NCI-H748 (cell line): ENCODE measurements at regions not wholly inside any gene's neighbourhood (a gene's known extent, or its start where the extent isn't known, plus 50 kb on each side); places are given as distances from the start of the nearest gene placed in this dataset.
"Not testable (repeated sequence)": the region's sequence is repeated elsewhere in the genome, so short reads cannot be mapped to it uniquely, and the experiment has no call there.

Experiments used
- DNase-seq: peaks from one replicate; lab custom pipeline; 2025; ENCODE audit not compliant: unreplicated experiment; lab: John Stamatoyannopoulos, UW

DNA sequence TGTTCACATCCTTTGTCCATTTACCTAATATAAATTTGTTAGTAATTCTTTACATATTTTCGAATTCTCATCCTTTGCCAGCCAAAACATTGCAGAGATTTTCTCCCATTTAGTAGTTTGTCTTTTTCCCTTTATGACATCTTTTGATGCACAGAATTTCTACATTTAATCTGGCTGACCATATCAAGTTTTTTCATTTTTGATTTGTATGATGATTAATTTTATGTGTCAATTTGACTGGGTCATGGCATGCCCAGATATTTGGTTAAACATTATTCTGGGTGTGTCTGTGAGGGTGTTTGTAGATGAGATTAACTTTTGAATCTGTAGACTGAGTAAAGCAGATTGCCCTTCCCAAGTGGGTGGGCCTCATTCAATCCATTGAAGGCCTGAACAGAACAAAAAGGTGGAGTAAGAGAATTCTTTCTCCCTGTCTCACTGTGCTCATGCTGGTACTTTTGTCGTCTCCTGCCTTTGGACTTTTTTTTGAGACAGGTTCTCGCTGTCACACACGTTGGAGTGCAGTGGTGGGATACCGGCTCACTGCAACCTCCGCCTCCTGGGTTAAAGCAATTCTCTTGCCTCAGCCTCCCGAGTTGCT, 72.1 kb upstream of the EPB41L1 start:
- no peak for DNase-seq

DNA sequence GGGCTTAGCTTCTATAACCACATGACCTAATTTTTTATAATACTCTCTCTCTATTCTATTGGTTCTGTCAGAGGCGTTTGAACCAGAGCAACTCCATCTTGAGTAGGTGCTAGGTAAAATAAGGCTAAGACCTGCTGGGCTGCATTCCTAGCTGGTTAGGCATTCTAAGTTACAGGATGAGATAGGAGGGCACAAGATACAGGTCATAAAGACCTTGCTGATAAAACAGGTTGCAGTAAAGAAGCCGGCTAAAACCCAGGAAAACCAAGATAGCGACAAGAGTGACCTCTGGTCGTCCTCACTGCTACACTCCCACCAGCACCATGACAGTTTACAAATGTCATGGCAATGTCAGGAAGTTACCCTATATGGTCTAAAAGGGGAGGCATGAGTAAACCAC, 71.3 kb upstream of the EPB41L1 start:
- not testable (repeated sequence) for DNase-seq

GRCh38 chr20:36084356-36084755, 70.2 kb upstream of the EPB41L1 start:
- no peak for DNase-seq

- no peak for DNase-seq
These were observed 69.5 kb upstream of the EPB41L1 start for GRCh38 chr20:36084897-36085613.

DNA sequence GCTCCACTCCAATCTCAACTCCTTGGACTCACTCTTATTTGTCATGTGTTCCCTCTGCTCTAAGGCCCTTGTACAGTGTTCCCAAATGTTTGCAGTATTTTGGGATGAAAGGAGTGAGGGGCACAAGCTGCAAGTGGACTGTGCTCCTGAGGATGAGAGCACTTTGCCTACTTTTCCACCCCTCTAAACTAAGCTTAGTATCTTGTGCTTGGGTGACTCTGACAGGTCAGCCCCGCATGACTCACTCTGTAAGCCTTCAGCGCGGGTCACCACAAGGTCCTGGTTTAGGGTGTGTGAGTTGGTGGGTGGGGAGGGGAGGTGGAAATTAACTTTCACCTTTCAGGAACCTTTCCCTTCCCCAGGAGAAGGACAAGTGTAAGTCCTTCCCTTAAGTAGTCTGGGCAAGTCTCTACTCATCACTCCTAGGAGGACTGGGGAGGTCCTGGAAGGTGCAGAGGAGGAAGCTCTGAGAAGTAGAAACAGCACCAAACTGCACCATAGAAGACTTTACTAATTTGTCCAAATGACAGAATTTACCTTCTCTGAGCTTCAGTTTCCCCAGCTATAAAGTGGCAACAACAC, 68.8 kb upstream of the EPB41L1 start:
- DNase-seq: no peak

DNA sequence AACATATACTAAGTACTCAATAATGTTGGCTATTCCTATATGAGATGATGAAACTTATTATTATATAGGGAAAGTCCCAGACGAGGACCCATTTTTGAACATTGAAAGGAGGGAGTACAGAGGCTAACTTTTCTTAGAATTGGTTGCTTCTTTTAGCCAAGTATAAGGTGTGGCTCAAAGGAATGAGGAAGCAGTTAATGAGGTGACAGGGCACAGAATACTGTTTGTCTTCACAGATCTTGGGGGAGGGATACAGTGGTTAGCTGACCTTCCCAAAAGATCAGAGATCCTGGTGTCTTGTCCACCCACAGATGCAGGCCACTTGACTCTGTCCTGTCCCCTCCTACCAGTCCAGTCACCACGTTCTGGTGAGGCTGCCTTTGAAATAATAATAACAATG, 67.8 kb upstream of the EPB41L1 start:
- DNase-seq: no peak

DNA sequence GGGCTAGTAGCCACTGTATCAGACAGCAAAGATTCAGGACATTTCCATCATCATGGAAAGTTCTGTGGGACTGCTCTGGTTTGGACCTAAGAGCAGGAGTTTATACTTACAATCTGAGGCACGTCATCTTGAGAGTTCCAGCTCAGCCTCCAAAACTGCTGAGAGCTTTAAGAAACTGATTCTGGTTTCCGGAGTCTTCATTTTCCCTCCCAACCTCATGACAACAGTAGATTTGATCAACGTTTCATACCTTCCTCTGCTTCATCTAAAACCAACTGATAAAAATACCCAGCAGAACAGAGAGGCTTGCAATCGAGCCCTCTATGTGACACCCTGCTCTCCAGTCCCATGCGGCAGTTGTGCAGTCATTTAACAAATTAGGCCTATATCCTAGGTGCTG, 64.3 kb upstream of the EPB41L1 start:
- no peak for DNase-seq

- peak; percentile 44 for DNase-seq
These were observed 62.8 kb upstream of the EPB41L1 start for GRCh38 chr20:36091561-36092397.

GRCh38 chr20:36092398-36093024, 62.0 kb upstream of the EPB41L1 start:
- DNase-seq: peak; percentile 58

- DNase-seq: peak; percentile 46
These were observed 61.3 kb upstream of the EPB41L1 start for GRCh38 chr20:36093025-36093803.

- peak; percentile 40 for DNase-seq
These were observed 60.8 kb upstream of the EPB41L1 start for GRCh38 chr20:36093804-36094145.

DNA sequence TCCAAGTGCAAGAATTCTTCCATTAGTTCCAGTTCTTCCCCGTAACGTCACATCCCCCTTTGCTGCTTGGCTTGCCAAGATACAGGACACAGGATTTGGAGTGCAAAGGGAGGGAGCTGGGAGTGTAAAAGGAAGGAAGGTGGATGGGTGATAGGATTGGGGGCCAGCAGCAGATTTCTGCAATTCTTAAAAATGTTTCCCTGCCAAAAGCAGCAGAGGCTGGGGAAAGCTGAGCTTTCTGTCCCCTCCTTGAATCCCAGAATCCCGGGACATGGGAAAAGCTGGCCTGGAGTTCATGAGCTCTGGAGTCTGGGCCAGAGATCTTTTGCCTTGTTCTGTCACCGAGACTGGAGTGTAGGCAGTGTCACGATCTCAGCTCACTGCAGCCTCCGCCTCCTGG, 60.0 kb upstream of the EPB41L1 start:
- DNase-seq: no peak

DNA sequence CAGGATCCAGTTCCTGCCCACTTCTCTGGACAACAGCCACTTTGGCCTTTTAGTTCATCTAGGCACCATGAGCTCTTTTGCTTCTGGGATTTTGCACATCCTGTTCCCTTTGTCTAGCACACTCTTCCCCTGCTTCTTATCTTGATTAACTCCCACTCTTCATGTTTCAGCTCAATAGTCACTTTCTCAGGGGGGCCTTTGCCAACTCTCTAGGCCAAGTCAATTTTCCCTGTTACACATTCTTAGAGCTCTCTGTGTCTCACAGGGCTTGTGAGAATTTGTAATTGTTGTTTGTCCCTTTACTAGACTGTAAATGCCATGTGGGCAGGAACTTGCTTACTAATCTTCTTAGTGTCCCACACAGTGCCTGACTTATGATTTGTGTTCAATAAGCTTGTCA, 58.1 kb upstream of the EPB41L1 start:
- no peak for DNase-seq

GRCh38 chr20:36097337-36098151, 57.0 kb upstream of the EPB41L1 start:
- no peak for DNase-seq

GRCh38 chr20:36098364-36098763, 56.2 kb upstream of the EPB41L1 start:
- DNase-seq: no peak

GRCh38 chr20:36099106-36099505, 55.4 kb upstream of the EPB41L1 start:
- no peak for DNase-seq

- peak; percentile 46 for DNase-seq
These were observed 53.3 kb upstream of the EPB41L1 start for GRCh38 chr20:36101192-36101591.

GRCh38 chr20:36102306-36102705, 52.2 kb upstream of the EPB41L1 start:
- DNase-seq: no peak

DNA sequence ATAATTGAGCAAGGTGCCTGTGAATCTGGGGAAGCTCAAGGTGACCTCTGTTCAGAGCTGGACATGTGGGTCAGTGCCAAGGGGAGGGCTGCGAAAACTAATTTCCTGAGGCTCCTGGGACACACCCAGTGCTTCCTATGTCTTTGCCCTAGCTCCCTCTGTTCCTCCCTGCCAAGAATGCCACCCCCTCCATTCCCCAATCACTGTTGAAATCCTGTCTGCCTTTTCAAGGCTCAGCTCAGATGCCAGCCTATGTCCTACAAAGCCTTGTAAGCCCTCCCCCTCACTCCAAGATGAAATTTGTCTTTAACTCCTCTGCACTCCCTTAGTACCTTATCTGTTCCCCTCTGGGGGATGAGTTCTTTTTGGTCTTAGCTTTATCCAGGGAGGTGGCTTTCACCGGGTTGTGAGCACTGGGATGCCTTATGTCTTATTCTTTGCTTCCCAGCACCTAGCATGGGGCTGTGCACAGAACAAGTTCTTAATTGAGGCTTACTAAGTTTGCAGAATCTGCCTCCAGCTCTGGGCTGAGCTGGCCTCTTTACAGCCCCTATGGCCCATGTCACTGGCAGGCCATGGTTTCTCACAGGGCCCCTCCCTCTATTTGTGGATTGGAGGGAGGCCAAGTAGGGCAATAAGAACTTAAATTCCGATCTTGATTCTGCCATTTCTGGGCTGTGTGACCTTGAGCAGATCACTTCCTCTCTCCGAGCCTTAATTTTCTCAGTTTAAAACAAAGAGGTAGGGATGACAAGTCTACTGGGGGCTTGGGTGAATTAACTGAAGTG, 51.5 kb upstream of the EPB41L1 start:
- DNase-seq: no peak
